ENCODE measurements at regions not wholly inside any gene's neighbourhood (a gene's known extent, or its start where the extent isn't known, plus 50 kb on each side); places are given as distances from the start of the nearest gene placed in this dataset.
"Not testable (repeated sequence)": the region's sequence is repeated elsewhere in the genome, so short reads cannot be mapped to it uniquely, and the experiment has no call there.

DNA sequence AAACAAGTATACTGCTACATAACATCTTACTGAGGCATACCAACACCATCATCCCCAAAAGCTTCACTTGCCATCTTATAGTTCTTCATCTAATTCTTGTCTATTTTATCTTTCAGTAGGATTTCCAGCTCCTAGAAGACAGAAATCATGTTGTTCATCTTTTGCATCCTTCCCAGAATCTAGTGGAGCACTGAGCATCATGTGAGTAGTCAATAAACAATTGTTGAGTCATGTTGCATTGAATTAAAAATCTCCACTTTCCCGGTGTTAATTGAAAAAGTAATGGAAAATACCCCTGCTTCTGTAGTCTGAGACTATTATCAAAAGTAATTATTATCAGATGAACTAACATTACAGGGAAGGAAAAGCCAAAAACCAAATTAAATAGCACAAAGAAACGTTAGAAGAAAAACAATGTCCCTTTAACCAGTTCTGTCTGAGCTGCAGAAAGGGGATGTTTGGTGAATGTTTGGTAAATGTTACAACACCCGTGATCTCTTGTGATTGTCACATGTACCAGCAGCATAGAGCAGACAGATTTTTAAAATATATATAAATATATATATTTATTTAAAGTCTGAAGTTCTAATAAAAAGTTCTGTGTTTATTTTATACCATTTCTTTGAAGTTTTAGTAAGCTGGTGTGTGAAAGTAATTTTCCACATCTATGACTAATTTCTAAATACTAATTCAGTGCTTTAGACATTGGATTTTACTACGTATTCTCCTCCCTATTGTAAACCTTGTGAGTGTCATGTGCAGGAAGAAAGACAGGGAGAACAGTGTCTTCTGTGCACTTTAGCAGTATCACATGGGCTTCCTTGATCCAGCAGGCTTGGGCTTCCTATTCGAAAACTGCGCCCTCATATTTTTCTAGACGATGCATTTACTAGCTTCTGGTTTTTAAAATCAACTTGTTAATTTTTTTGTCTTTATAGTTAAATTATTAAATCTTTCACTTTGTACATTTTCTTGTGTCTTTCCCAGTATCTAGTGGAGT, 85.6 kb downstream of the RAP2B start (continued):
- TF ChIP-seq LARP7 (IDR thresholded peaks at IDR 0.05) (no peak), TBL1XR1 (IDR thresholded peaks at IDR 0.05; ENCODE audit: low read depth, low read length) (no peak), POU2F2 (IDR thresholded peaks at IDR 0.05; ENCODE audit: borderline replicate concordance, low read depth, low read length) (no peak), FOXM1 (IDR thresholded peaks at IDR 0.05; ENCODE audit: low read depth, low read length) (no peak)

GRCh38 chr3:153248835-153249234, 86.8 kb downstream of the RAP2B start:
- H3K4me1 ChIP-seq (ENCODE audit: control insufficient read depth, insufficient read depth, low read length); H3K27me3 ChIP-seq (replicated peaks in 1 of 2; ENCODE audit: control insufficient read depth in 2 of 2, insufficient read depth in 2 of 2, low read length in 1 of 2); RAD21 ChIA-PET (ENCODE audit: unreplicated experiment); H2AFZ ChIP-seq (ENCODE audit: control insufficient read depth, low read depth, low read length); DNase-seq (ENCODE audit: low read depth, low spot score); CTCF ChIA-PET; FAIRE-seq; H3K27ac ChIP-seq (ENCODE audit: control insufficient read depth, insufficient read depth); H3K36me3 ChIP-seq (ENCODE audit: control insufficient read depth in 2 of 2, insufficient read depth in 2 of 2, low read length in 1 of 2); SMC1A ChIA-PET (ENCODE audit: uncharacterized antibody, unreplicated experiment); BruUV-seq (replicated peaks); H3K9me3 ChIP-seq (replicated peaks; ENCODE audit: control insufficient read depth, insufficient read depth, low read length); H3K4me3 ChIP-seq; in situ Hi-C loops (cut with MboI); H3K9ac ChIP-seq (ENCODE audit: control insufficient read depth, insufficient read depth, low read length); ATAC-seq; intact Hi-C loops (cut with micrococcal nuclease; ENCODE audit: unreplicated experiment); H3K79me2 ChIP-seq (ENCODE audit: control insufficient read depth, insufficient read depth, low read length); POLR2A ChIA-PET; H3K4me2 ChIP-seq (ENCODE audit: control insufficient read depth, insufficient read depth); H4K20me1 ChIP-seq (ENCODE audit: control insufficient read depth, insufficient read depth): not testable (repeated sequence)
- 53% methylated on average over 6 of the region's 6 CpGs for WGBS (ENCODE audit: insufficient coverage, insufficient replicate concordance, low lambda C conversion rate, missing lambda C conversion rate)

DNA sequence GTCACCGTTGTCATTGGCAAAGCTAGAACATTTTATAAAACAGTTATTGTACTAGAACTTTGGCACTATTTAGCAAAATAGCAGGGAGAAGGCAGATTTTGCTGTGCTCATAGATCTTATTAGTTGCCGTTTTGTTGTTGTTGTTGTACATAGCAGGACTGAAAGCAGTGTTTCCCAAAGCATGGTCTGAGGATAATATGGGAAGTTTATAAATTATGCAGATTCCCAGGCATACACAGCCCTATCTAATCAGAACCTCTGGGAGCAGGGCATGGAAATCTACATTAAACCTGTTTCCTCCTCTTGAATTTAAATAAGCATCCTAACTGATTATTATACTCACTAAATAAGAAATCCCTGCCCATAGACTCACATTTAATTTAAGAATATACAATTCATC, 87.9 kb downstream of the RAP2B start:
- POLR2A ChIA-PET: no interaction called here
- CTCF ChIA-PET: no interaction called here
- FAIRE-seq: no peak

More for the DNA sequence above, 87.9 kb downstream of the RAP2B start:
- no peak overlapping the region for H3K9ac ChIP-seq (ENCODE audit: control insufficient read depth, insufficient read depth, low read length)
- H3K79me2 ChIP-seq (ENCODE audit: control insufficient read depth, insufficient read depth, low read length): no peaks in the 10 kb centered on the region
- H3K27me3 ChIP-seq (replicated peaks in 1 of 2; ENCODE audit: control insufficient read depth in 2 of 2, insufficient read depth in 2 of 2, low read length in 1 of 2): no peaks in the 10 kb centered on the region; a peak in 1 of 4 replicates
- DNase-seq (ENCODE audit: low read depth, low spot score) (no peak), ATAC-seq (no peak)
- intact Hi-C loops (cut with micrococcal nuclease; ENCODE audit: unreplicated experiment) (no loop called here), in situ Hi-C loops (cut with MboI) (no loop called here)
- ChIA-PET SMC1A (ENCODE audit: uncharacterized antibody, unreplicated experiment) (no interaction called here), RAD21 (ENCODE audit: unreplicated experiment) (no interaction called here)
- no peaks in the 10 kb centered on the region for H4K20me1 ChIP-seq (ENCODE audit: control insufficient read depth, insufficient read depth)
- no peaks in the 10 kb centered on the region for H3K36me3 ChIP-seq (ENCODE audit: control insufficient read depth in 2 of 2, insufficient read depth in 2 of 2, low read length in 1 of 2)
- WGBS (ENCODE audit: insufficient coverage, insufficient replicate concordance, low lambda C conversion rate, missing lambda C conversion rate): 61% methylated on average over 2 of the region's 2 CpGs
- no peak for TF ChIP-seq SMAD1 (IDR thresholded peaks at IDR 0.05; ENCODE audit: low read depth, partially characterized antibody)
- TF ChIP-seq POLR2AphosphoS5 (IDR thresholded peaks at IDR 0.05; ENCODE audit: low read length): no peak
- TF ChIP-seq ESRRA (IDR thresholded peaks at IDR 0.05; ENCODE audit: low read length): no peak
- no peak for TF ChIP-seq SMC3 (IDR thresholded peaks at IDR 0.05; ENCODE audit: borderline replicate concordance, low read length)
- no peak for TF ChIP-seq YY1 (IDR thresholded peaks at IDR 0.05; ENCODE audit: low read depth, low read length)
- no peak for TF ChIP-seq PAX8 (IDR thresholded peaks at IDR 0.05)
- H3K27ac ChIP-seq (ENCODE audit: control insufficient read depth, insufficient read depth): no peak overlapping the region
- no TSS peak for BruUV-seq (replicated peaks)
- H3K4me2 ChIP-seq (ENCODE audit: control insufficient read depth, insufficient read depth): no peak overlapping the region
- no peaks in the 10 kb centered on the region for H3K4me1 ChIP-seq (ENCODE audit: control insufficient read depth, insufficient read depth, low read length)
- no peak overlapping the region for H2AFZ ChIP-seq (ENCODE audit: control insufficient read depth, low read depth, low read length)
- no peak overlapping the region for H3K4me3 ChIP-seq
- H3K9me3 ChIP-seq (replicated peaks; ENCODE audit: control insufficient read depth, insufficient read depth, low read length): no peaks in the 10 kb centered on the region

Measured in GM12878 (cell line).